GM12878 (cell line): ENCODE measurements at regions not wholly inside any gene's neighbourhood (a gene's known extent, or its start where the extent isn't known, plus 50 kb on each side); places are given as distances from the start of the nearest gene placed in this dataset.

Experiments used
- ATAC-seq: fragments of 200-7000 bp; cut with Tn5 transposase; 3 replicates; pipeline ENCODE4 v1.9.1; 2020; ENCODE audit warnings: mild to moderate bottlenecking, moderate library complexity
- BruUV-seq: library from RNA; stranded (reverse); fragments of 400-500 nt; replicated peaks from 2 replicates; lab custom pipeline; 2021; lab: Mats Ljungman, UMichigan
- CTCF ChIA-PET: fragments of 300-600 bp; sonication (Branson Sonifier 250); formaldehyde crosslinking; extraction: SDS; loops from one replicate; lab custom pipeline; 2021; ENCODE audit warnings: inconsistent platforms; lab: Yijun Ruan, JAX
- POLR2A ChIA-PET: fragments of 350-600 bp; formaldehyde crosslinking; extraction: SDS; loops from one replicate; lab custom pipeline; 2021; ENCODE audit warnings: inconsistent platforms; lab: Charles Lee
- RAD21 ChIA-PET: fragments of 300-600 bp; sonication (Branson Sonifier 250); formaldehyde crosslinking; loops from one replicate; lab custom pipeline; 2023; ENCODE audit warnings: antibody characterized with exemption; ENCODE audit not compliant: unreplicated experiment; lab: Charles Lee
- SMC1A ChIA-PET: fragments of 300-600 bp; sonication (Branson Sonifier 250); formaldehyde crosslinking; loops from one replicate; lab custom pipeline; 2023; ENCODE audit not compliant: unreplicated experiment, uncharacterized antibody; lab: Charles Lee
- DNase-seq: peaks from one replicate; pipeline ENCODE4 v3.0.0-alpha.2; 2011; ENCODE audit warnings: low read depth, low spot score
- FAIRE-seq: peaks from 3 replicates; lab custom pipeline; 2011; peaks lifted over from hg19 to GRCh38; lab: Jason Lieb, UNC
- H2AFZ ChIP-seq: 2 replicates; pipeline ENCODE4 v1.6.0; 2011; ENCODE audit warnings: low read depth, low read length, control low read depth; ENCODE audit not compliant: control insufficient read depth
- H3K27ac ChIP-seq: 2 replicates; pipeline ENCODE4 v1.5.1; 2011; ENCODE audit warnings: control low read depth; ENCODE audit not compliant: control insufficient read depth, insufficient read depth
- H3K27me3 ChIP-seq, 2 experiments: replicated peaks in 1 of 2; 2 replicates each; pipeline versions ENCODE4 v1.6.0 to v1.6.1; 2011; ENCODE audit warnings: low read length in 1 of 2; ENCODE audit not compliant: control insufficient read depth in 2 of 2, insufficient read depth in 2 of 2
- H3K36me3 ChIP-seq, 2 experiments: 2 replicates each; pipeline ENCODE4 v1.5.1; 2011; ENCODE audit warnings: low read length in 1 of 2; ENCODE audit not compliant: control insufficient read depth in 2 of 2, insufficient read depth in 2 of 2
- H3K4me1 ChIP-seq: 2 replicates; pipeline ENCODE4 v1.6.1; 2011; ENCODE audit warnings: mild to moderate bottlenecking, low read length, moderate library complexity, mixed read lengths; ENCODE audit not compliant: control insufficient read depth, insufficient read depth
- H3K4me2 ChIP-seq: 2 replicates; pipeline ENCODE4 v1.6.0; 2011; ENCODE audit warnings: control low read depth; ENCODE audit not compliant: control insufficient read depth, insufficient read depth
- H3K4me3 ChIP-seq: fragments of 200-600 bp; sonication (generic); 2 replicates; pipeline ENCODE4 v1.5.1; 2016
- H3K79me2 ChIP-seq: 2 replicates; pipeline ENCODE4 v1.6.0; 2011; ENCODE audit warnings: low read length; ENCODE audit not compliant: control insufficient read depth, insufficient read depth
- H3K9ac ChIP-seq: 2 replicates; pipeline ENCODE4 v1.8.0; 2011; ENCODE audit warnings: low read length, control low read depth, mixed read lengths; ENCODE audit not compliant: control insufficient read depth, insufficient read depth
- H3K9me3 ChIP-seq: replicated peaks from 3 replicates; pipeline ENCODE4 v1.5.1; 2011; ENCODE audit warnings: mild to moderate bottlenecking, low read length; ENCODE audit not compliant: control insufficient read depth, insufficient read depth
- H4K20me1 ChIP-seq: 2 replicates; pipeline ENCODE4 v1.6.0; 2011; ENCODE audit not compliant: control insufficient read depth, insufficient read depth
- CBX5 ChIP-seq: sonication (generic); IDR thresholded peaks from 2 replicates; pipeline ENCODE4 v1.6.1; 2016; ENCODE audit warnings: low read depth, moderate library complexity, mild to moderate bottlenecking, inconsistent platforms
- FOS ChIP-seq: IDR thresholded peaks from 3 replicates; pipeline ENCODE4 v1.6.1; 2011; ENCODE audit warnings: borderline replicate concordance; ENCODE audit not compliant: insufficient read length; ENCODE audit errors: extremely low read depth
- HCFC1 ChIP-seq: fragments of 150-350 bp; IDR thresholded peaks from 2 replicates; pipeline ENCODE4 v1.6.1; 2014; ENCODE audit warnings: low read length
- IKZF2 ChIP-seq, 2 experiments: fragments of 450-650 bp; IDR thresholded peaks; 2 replicates each; pipeline ENCODE4 v1.6.1; 2017; ENCODE audit warnings: mild to moderate bottlenecking in 2 of 2, moderate library complexity in 2 of 2
- MEF2B ChIP-seq: fragments of 450-650 bp; IDR thresholded peaks from 2 replicates; pipeline ENCODE4 v1.6.1; 2018; ENCODE audit warnings: mild to moderate bottlenecking, moderate library complexity; ENCODE audit not compliant: partially characterized antibody, poor library complexity, severe bottlenecking
- MTA3 ChIP-seq: IDR thresholded peaks from 2 replicates; pipeline ENCODE4 v1.6.1; 2012; ENCODE audit warnings: low read length, inconsistent platforms, borderline replicate concordance
- MXI1 ChIP-seq: fragments of 150-350 bp; IDR thresholded peaks from 2 replicates; pipeline ENCODE4 v1.6.1; 2011; ENCODE audit warnings: low read depth, mild to moderate bottlenecking, inconsistent platforms, low read length, improper control_type of control experiment
- NRF1 ChIP-seq: conservative IDR thresholded peaks from 2 replicates; pipeline ENCODE4 v1.6.1; 2011; ENCODE audit warnings: mild to moderate bottlenecking, low read depth, low read length, improper control_type of control experiment
- POLR2AphosphoS2 ChIP-seq: IDR thresholded peaks from 2 replicates; pipeline ENCODE4 v1.6.1; 2011; ENCODE audit warnings: low read depth, mild to moderate bottlenecking, low read length, improper control_type of control experiment, moderate library complexity
- POU2F2 ChIP-seq: IDR thresholded peaks from 3 replicates; pipeline ENCODE4 v1.6.1; 2011; ENCODE audit warnings: low read depth, mild to moderate bottlenecking, low read length, borderline replicate concordance
- RAD21 ChIP-seq: IDR thresholded peaks from 2 replicates; pipeline ENCODE4 v1.6.1; 2011; ENCODE audit warnings: mild to moderate bottlenecking, low read depth, low read length, moderate library complexity; ENCODE audit not compliant: insufficient read depth
- RUNX3 ChIP-seq: IDR thresholded peaks from 2 replicates; pipeline ENCODE4 v1.6.1; 2012; ENCODE audit warnings: low read length, inconsistent platforms
- SREBF2 ChIP-seq: IDR thresholded peaks from 2 replicates; pipeline ENCODE4 v1.6.1; 2012; ENCODE audit warnings: mild to moderate bottlenecking, low read length
- STAT1 ChIP-seq: fragments of 450-650 bp; conservative IDR thresholded peaks from 2 replicates; pipeline ENCODE4 v1.6.1; 2014; ENCODE audit warnings: antibody characterized with exemption, mild to moderate bottlenecking
- TBL1XR1 ChIP-seq: IDR thresholded peaks from 2 replicates; pipeline ENCODE4 v1.6.1; 2012; ENCODE audit warnings: low read depth, low read length, improper control_type of control experiment
- ZNF217 ChIP-seq: fragments of 450-650 bp; IDR thresholded peaks from 2 replicates; pipeline ENCODE4 v1.6.1; 2017; ENCODE audit warnings: antibody characterized with exemption, mild to moderate bottlenecking
- ZNF274 ChIP-seq: IDR thresholded peaks from one replicate; pipeline ENCODE4 v1.8.0; 2011; ENCODE audit not compliant: insufficient read length, insufficient read depth
- ZNF622 ChIP-seq: fragments of 450-650 bp; IDR thresholded peaks from 2 replicates; pipeline ENCODE4 v1.6.1; 2017; ENCODE audit warnings: mild to moderate bottlenecking, inconsistent platforms
- in situ Hi-C: fragments of 300-500 bp; cut with MboI; formaldehyde crosslinking; loops from 9 replicates; pipeline ENCODE4 v1.14.3; 2018; ENCODE audit warnings: mixed read lengths
- intact Hi-C: fragments of 100-400 bp; cut with micrococcal nuclease; formaldehyde crosslinking; loops from one replicate; pipeline ENCODE4 v1.14.2; 2022; ENCODE audit not compliant: unreplicated experiment
- TF ChIP-seq, protein P1 (sequence below): fragments of 450-650 bp; IDR thresholded peaks from 2 replicates; pipeline ENCODE4 v1.6.1; 2018; ENCODE audit warnings: borderline replicate concordance, mild to moderate bottlenecking; ENCODE audit not compliant: partially characterized antibody
- TF ChIP-seq, protein P2 (sequence below): fragments of 450-650 bp; IDR thresholded peaks from 2 replicates; pipeline ENCODE4 v1.6.1; 2017; ENCODE audit warnings: mild to moderate bottlenecking, moderate library complexity

DNA sequence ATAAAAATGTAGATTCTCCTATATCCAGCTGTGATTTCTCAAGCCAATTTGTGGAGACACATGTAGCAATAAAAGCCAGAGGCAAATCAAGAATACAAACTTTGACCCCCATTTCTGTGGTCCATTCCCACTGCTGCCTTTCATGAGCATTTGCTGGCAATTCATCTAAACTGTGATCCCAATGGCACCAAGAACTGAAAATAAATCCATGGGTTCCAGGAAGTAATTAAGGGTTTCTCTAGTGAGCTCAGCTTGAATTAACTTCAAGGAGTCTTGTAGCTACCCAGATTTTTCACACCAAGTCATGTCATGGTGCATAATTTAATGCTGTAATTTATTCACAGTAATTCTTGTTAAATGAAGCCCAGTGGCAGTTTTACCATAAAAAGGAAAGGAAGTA is 145.0 kb upstream of the SMC2 start:
- CTCF ChIA-PET = no interaction called here
- Histone ChIP-seq H3K4me1 (no peaks in the 10 kb centered on the region), H4K20me1 (no peaks in the 10 kb centered on the region), H3K4me2 (no peak overlapping the region), H2AFZ (no peak overlapping the region), H3K27me3 (no peaks in the 10 kb centered on the region), H3K9ac (no peak overlapping the region), H3K36me3 (no peaks in the 10 kb centered on the region), H3K9me3 (no peaks in the 10 kb centered on the region), H3K27ac (no peak overlapping the region), H3K79me2 (no peaks in the 10 kb centered on the region), H3K4me3 (no peak overlapping the region)
- RAD21 ChIA-PET = no interaction called here
- POLR2A ChIA-PET = no interaction called here
- intact Hi-C loops (no loop called here), in situ Hi-C loops (no loop called here)
- SMC1A ChIA-PET = no interaction called here
- no peak for DNase-seq
- no peak for TF ChIP-seq POU2F2
- TF ChIP-seq, protein P1, sequence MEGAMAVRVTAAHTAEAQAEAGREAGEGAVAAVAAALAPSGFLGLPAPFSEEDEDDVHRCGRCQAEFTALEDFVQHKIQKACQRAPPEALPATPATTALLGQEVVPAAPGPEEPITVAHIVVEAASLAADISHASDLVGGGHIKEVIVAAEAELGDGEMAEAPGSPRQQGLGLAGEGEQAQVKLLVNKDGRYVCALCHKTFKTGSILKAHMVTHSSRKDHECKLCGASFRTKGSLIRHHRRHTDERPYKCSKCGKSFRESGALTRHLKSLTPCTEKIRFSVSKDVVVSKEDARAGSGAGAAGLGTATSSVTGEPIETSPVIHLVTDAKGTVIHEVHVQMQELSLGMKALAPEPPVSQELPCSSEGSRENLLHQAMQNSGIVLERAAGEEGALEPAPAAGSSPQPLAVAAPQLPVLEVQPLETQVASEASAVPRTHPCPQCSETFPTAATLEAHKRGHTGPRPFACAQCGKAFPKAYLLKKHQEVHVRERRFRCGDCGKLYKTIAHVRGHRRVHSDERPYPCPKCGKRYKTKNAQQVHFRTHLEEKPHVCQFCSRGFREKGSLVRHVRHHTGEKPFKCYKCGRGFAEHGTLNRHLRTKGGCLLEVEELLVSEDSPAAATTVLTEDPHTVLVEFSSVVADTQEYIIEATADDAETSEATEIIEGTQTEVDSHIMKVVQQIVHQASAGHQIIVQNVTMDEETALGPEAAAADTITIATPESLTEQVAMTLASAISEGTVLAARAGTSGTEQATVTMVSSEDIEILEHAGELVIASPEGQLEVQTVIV = no peak
- TF ChIP-seq STAT1 = no peak
- no peak for TF ChIP-seq MXI1
- TF ChIP-seq MTA3 = no peak
- TF ChIP-seq CBX5 = no peak
- no peak for TF ChIP-seq IKZF2 (IDR thresholded peaks at IDR 0.05)
- TF ChIP-seq RUNX3 = no peak
- TF ChIP-seq TBL1XR1 = no peak
- no peak for TF ChIP-seq ZNF274
- no peak for TF ChIP-seq NRF1
- TF ChIP-seq ZNF217 = no peak
- no peak for TF ChIP-seq FOS
- no peak for TF ChIP-seq POLR2AphosphoS2
- no peak for TF ChIP-seq RAD21
- TF ChIP-seq HCFC1 = no peak
- no peak for TF ChIP-seq SREBF2
- no peak for TF ChIP-seq ZNF622
- no peak for TF ChIP-seq MEF2B
- TF ChIP-seq, protein P2, sequence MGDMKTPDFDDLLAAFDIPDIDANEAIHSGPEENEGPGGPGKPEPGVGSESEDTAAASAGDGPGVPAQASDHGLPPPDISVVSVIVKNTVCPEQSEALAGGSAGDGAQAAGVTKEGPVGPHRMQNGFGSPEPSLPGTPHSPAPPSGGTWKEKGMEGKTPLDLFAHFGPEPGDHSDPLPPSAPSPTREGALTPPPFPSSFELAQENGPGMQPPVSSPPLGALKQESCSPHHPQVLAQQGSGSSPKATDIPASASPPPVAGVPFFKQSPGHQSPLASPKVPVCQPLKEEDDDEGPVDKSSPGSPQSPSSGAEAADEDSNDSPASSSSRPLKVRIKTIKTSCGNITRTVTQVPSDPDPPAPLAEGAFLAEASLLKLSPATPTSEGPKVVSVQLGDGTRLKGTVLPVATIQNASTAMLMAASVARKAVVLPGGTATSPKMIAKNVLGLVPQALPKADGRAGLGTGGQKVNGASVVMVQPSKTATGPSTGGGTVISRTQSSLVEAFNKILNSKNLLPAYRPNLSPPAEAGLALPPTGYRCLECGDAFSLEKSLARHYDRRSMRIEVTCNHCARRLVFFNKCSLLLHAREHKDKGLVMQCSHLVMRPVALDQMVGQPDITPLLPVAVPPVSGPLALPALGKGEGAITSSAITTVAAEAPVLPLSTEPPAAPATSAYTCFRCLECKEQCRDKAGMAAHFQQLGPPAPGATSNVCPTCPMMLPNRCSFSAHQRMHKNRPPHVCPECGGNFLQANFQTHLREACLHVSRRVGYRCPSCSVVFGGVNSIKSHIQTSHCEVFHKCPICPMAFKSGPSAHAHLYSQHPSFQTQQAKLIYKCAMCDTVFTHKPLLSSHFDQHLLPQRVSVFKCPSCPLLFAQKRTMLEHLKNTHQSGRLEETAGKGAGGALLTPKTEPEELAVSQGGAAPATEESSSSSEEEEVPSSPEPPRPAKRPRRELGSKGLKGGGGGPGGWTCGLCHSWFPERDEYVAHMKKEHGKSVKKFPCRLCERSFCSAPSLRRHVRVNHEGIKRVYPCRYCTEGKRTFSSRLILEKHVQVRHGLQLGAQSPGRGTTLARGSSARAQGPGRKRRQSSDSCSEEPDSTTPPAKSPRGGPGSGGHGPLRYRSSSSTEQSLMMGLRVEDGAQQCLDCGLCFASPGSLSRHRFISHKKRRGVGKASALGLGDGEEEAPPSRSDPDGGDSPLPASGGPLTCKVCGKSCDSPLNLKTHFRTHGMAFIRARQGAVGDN = no peak
- ATAC-seq = no peak
- BruUV-seq = no TSS peak
- no peak for FAIRE-seq
